GM12878 (cell line): ENCODE measurements at regions not wholly inside any gene's neighbourhood (a gene's known extent, or its start where the extent isn't known, plus 50 kb on each side); places are given as distances from the start of the nearest gene placed in this dataset.

Experiments used
- ATAC-seq: fragments of 200-7000 bp; cut with Tn5 transposase; 3 replicates; pipeline ENCODE4 v1.9.1; 2020; ENCODE audit warnings: mild to moderate bottlenecking, moderate library complexity
- BruUV-seq: library from RNA; stranded (reverse); fragments of 400-500 nt; replicated peaks from 2 replicates; lab custom pipeline; 2021; lab: Mats Ljungman, UMichigan
- CTCF ChIA-PET: fragments of 300-600 bp; sonication (Branson Sonifier 250); formaldehyde crosslinking; extraction: SDS; loops from one replicate; lab custom pipeline; 2021; ENCODE audit warnings: inconsistent platforms; lab: Yijun Ruan, JAX
- POLR2A ChIA-PET: fragments of 350-600 bp; formaldehyde crosslinking; extraction: SDS; loops from one replicate; lab custom pipeline; 2021; ENCODE audit warnings: inconsistent platforms; lab: Charles Lee
- RAD21 ChIA-PET: fragments of 300-600 bp; sonication (Branson Sonifier 250); formaldehyde crosslinking; loops from one replicate; lab custom pipeline; 2023; ENCODE audit warnings: antibody characterized with exemption; ENCODE audit not compliant: unreplicated experiment; lab: Charles Lee
- SMC1A ChIA-PET: fragments of 300-600 bp; sonication (Branson Sonifier 250); formaldehyde crosslinking; loops from one replicate; lab custom pipeline; 2023; ENCODE audit not compliant: unreplicated experiment, uncharacterized antibody; lab: Charles Lee
- DNase-seq: peaks from one replicate; pipeline ENCODE4 v3.0.0-alpha.2; 2011; ENCODE audit warnings: low read depth, low spot score
- FAIRE-seq: peaks from 3 replicates; lab custom pipeline; 2011; peaks lifted over from hg19 to GRCh38; lab: Jason Lieb, UNC
- H2AFZ ChIP-seq: 2 replicates; pipeline ENCODE4 v1.6.0; 2011; ENCODE audit warnings: low read depth, low read length, control low read depth; ENCODE audit not compliant: control insufficient read depth
- H3K27ac ChIP-seq: 2 replicates; pipeline ENCODE4 v1.5.1; 2011; ENCODE audit warnings: control low read depth; ENCODE audit not compliant: control insufficient read depth, insufficient read depth
- H3K27me3 ChIP-seq, 2 experiments: replicated peaks in 1 of 2; 2 replicates each; pipeline versions ENCODE4 v1.6.0 to v1.6.1; 2011; ENCODE audit warnings: low read length in 1 of 2; ENCODE audit not compliant: control insufficient read depth in 2 of 2, insufficient read depth in 2 of 2
- H3K36me3 ChIP-seq, 2 experiments: 2 replicates each; pipeline ENCODE4 v1.5.1; 2011; ENCODE audit warnings: low read length in 1 of 2; ENCODE audit not compliant: control insufficient read depth in 2 of 2, insufficient read depth in 2 of 2
- H3K4me1 ChIP-seq: 2 replicates; pipeline ENCODE4 v1.6.1; 2011; ENCODE audit warnings: mild to moderate bottlenecking, low read length, moderate library complexity, mixed read lengths; ENCODE audit not compliant: control insufficient read depth, insufficient read depth
- H3K4me2 ChIP-seq: 2 replicates; pipeline ENCODE4 v1.6.0; 2011; ENCODE audit warnings: control low read depth; ENCODE audit not compliant: control insufficient read depth, insufficient read depth
- H3K4me3 ChIP-seq: fragments of 200-600 bp; sonication (generic); 2 replicates; pipeline ENCODE4 v1.5.1; 2016
- H3K79me2 ChIP-seq: 2 replicates; pipeline ENCODE4 v1.6.0; 2011; ENCODE audit warnings: low read length; ENCODE audit not compliant: control insufficient read depth, insufficient read depth
- H3K9ac ChIP-seq: 2 replicates; pipeline ENCODE4 v1.8.0; 2011; ENCODE audit warnings: low read length, control low read depth, mixed read lengths; ENCODE audit not compliant: control insufficient read depth, insufficient read depth
- H3K9me3 ChIP-seq: replicated peaks from 3 replicates; pipeline ENCODE4 v1.5.1; 2011; ENCODE audit warnings: mild to moderate bottlenecking, low read length; ENCODE audit not compliant: control insufficient read depth, insufficient read depth
- H4K20me1 ChIP-seq: 2 replicates; pipeline ENCODE4 v1.6.0; 2011; ENCODE audit not compliant: control insufficient read depth, insufficient read depth
- ATF3 ChIP-seq: IDR thresholded peaks from 2 replicates; pipeline ENCODE4 v1.6.1; 2011; ENCODE audit warnings: low read depth, mild to moderate bottlenecking, low read length, moderate library complexity, borderline replicate concordance; ENCODE audit errors: extremely low read depth
- E2F8 ChIP-seq: fragments of 450-650 bp; IDR thresholded peaks from 2 replicates; pipeline ENCODE4 v1.6.1; 2018; ENCODE audit warnings: mild to moderate bottlenecking, low read depth, moderate library complexity; ENCODE audit not compliant: partially characterized antibody
- FOS ChIP-seq: IDR thresholded peaks from 3 replicates; pipeline ENCODE4 v1.6.1; 2011; ENCODE audit warnings: borderline replicate concordance; ENCODE audit not compliant: insufficient read length; ENCODE audit errors: extremely low read depth
- GABPA ChIP-seq: IDR thresholded peaks from 2 replicates; pipeline ENCODE4 v1.6.1; 2014; ENCODE audit warnings: antibody characterized with exemption, low read depth, mild to moderate bottlenecking, inconsistent platforms
- IRF3 ChIP-seq: fragments of 450-650 bp; IDR thresholded peaks from 2 replicates; pipeline ENCODE4 v1.6.1; 2014; ENCODE audit warnings: mild to moderate bottlenecking
- MYC ChIP-seq: IDR thresholded peaks from 2 replicates; pipeline ENCODE4 v1.6.1; 2011; ENCODE audit warnings: mild to moderate bottlenecking, low read length, moderate library complexity, inconsistent platforms; ENCODE audit not compliant: insufficient read depth, insufficient replicate concordance, insufficient read length, severe bottlenecking
- RELA ChIP-seq: fragments of 450-650 bp; IDR thresholded peaks from 2 replicates; pipeline ENCODE4 v1.8.0; 2014; ENCODE audit warnings: borderline replicate concordance; ENCODE audit not compliant: partially characterized antibody
- SPI1 ChIP-seq: IDR thresholded peaks from 2 replicates; pipeline ENCODE4 v1.6.1; 2011; ENCODE audit warnings: low read depth, mild to moderate bottlenecking, low read length, moderate library complexity, borderline replicate concordance; ENCODE audit not compliant: insufficient read depth
- YBX1 ChIP-seq: fragments of 450-650 bp; IDR thresholded peaks from 2 replicates; pipeline ENCODE4 v1.6.1; 2016; ENCODE audit warnings: antibody characterized with exemption
- ZBTB33 ChIP-seq: fragments of 450-650 bp; IDR thresholded peaks from 2 replicates; pipeline ENCODE4 v1.6.1; 2017; ENCODE audit warnings: mild to moderate bottlenecking
- ZNF207 ChIP-seq: fragments of 450-650 bp; IDR thresholded peaks from 2 replicates; pipeline ENCODE4 v1.6.1; 2014; ENCODE audit warnings: antibody characterized with exemption, mild to moderate bottlenecking, borderline replicate concordance
- ZNF687 ChIP-seq: fragments of 450-650 bp; IDR thresholded peaks from 2 replicates; pipeline ENCODE4 v1.6.1; 2017; ENCODE audit warnings: mild to moderate bottlenecking, moderate library complexity
- ZSCAN29 ChIP-seq: fragments of 450-650 bp; IDR thresholded peaks from 2 replicates; pipeline ENCODE4 v1.6.1; 2017; ENCODE audit warnings: mild to moderate bottlenecking, moderate library complexity
- WGBS: methylation state at CpG from one replicate; pipeline ENCODE4 v1.1.6; 2016; ENCODE audit warnings: low lambda C conversion rate; ENCODE audit not compliant: insufficient replicate concordance, insufficient coverage; ENCODE audit errors: missing lambda C conversion rate; 5-methylcytosine and 5-hydroxymethylcytosine counted together
- in situ Hi-C: fragments of 300-500 bp; cut with MboI; formaldehyde crosslinking; loops from 9 replicates; pipeline ENCODE4 v1.14.3; 2018; ENCODE audit warnings: mixed read lengths
- intact Hi-C: fragments of 100-400 bp; cut with micrococcal nuclease; formaldehyde crosslinking; loops from one replicate; pipeline ENCODE4 v1.14.2; 2022; ENCODE audit not compliant: unreplicated experiment

- ChIA-PET RAD21 (no interaction called here), POLR2A (no interaction called here), CTCF (no interaction called here), SMC1A (no interaction called here)
- H3K4me3 ChIP-seq = no peak overlapping the region
- H3K4me1 ChIP-seq = no peaks in the 10 kb centered on the region
- H2AFZ ChIP-seq = no peak overlapping the region
- no peaks in the 10 kb centered on the region for H3K79me2 ChIP-seq
- in situ Hi-C loops (no loop called here), intact Hi-C loops (no loop called here)
- H3K36me3 ChIP-seq = no peaks in the 10 kb centered on the region
- H3K27me3 ChIP-seq = no peaks in the 10 kb centered on the region
- no TSS peak for BruUV-seq
- FAIRE-seq (no peak), DNase-seq (no peak), ATAC-seq (no peak)
- H3K4me2 ChIP-seq = no peak overlapping the region
- no peak overlapping the region for H3K27ac ChIP-seq
- no peaks in the 10 kb centered on the region for H4K20me1 ChIP-seq
- no peak overlapping the region for H3K9ac ChIP-seq
- no peaks in the 10 kb centered on the region for H3K9me3 ChIP-seq
- WGBS = 18% methylated on average over 2 of the region's 2 CpGs
- TF ChIP-seq ATF3 (no peak), ZNF207 (no peak), YBX1 (no peak), FOS (no peak), SPI1 (no peak), E2F8 (no peak), GABPA (no peak), ZSCAN29 (no peak), ZBTB33 (no peak), RELA (no peak), MYC (no peak), ZNF687 (no peak), IRF3 (no peak)
These were observed 130.8 kb upstream of the NPY2R start for GRCh38 chr4:155077452-155078229.
